ENCODE measurements at regions not wholly inside any gene's neighbourhood (a gene's known extent, or its start where the extent isn't known, plus 50 kb on each side); places are given as distances from the start of the nearest gene placed in this dataset.

DNA sequence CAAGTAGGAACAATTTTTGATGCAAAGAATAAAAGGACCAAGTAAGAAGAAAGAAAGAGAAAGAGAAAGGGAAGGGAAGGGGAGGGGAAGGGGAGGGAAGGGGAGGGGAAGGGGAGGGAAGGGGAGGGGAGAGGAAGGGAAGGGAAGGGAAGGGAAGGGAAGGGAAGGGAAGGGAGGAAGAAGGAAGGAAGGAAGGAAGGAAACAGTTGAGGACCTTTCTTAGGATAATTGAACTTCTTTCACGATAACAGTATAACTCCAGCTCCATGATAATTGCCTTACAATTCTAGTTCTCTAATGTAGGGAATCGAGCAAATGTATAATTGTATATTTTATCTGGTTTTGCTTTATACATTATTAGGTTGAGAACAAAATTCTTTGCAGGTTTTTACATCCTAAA is 556.2 kb upstream of the PCDH10 start:
- TF ChIP-seq, protein P1, sequence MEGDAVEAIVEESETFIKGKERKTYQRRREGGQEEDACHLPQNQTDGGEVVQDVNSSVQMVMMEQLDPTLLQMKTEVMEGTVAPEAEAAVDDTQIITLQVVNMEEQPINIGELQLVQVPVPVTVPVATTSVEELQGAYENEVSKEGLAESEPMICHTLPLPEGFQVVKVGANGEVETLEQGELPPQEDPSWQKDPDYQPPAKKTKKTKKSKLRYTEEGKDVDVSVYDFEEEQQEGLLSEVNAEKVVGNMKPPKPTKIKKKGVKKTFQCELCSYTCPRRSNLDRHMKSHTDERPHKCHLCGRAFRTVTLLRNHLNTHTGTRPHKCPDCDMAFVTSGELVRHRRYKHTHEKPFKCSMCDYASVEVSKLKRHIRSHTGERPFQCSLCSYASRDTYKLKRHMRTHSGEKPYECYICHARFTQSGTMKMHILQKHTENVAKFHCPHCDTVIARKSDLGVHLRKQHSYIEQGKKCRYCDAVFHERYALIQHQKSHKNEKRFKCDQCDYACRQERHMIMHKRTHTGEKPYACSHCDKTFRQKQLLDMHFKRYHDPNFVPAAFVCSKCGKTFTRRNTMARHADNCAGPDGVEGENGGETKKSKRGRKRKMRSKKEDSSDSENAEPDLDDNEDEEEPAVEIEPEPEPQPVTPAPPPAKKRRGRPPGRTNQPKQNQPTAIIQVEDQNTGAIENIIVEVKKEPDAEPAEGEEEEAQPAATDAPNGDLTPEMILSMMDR (IDR thresholded peaks at IDR 0.05): no peak
- TF ChIP-seq POLR2AphosphoS5 (IDR thresholded peaks at IDR 0.05) (no peak), POLR2A (IDR thresholded peaks at IDR 0.05) (no peak), EP300 (IDR thresholded peaks at IDR 0.05) (no peak)

Measured in sigmoid colon (tissue), 4 donors.